GM23248 (cell line): ENCODE measurements at regions not wholly inside any gene's neighbourhood (a gene's known extent, or its start where the extent isn't known, plus 50 kb on each side); places are given as distances from the start of the nearest gene placed in this dataset.

Experiments
- EZH2 ChIP-seq: fragments of 200-600 bp; sonication (generic); IDR thresholded peaks from 2 replicates; pipeline ENCODE4 v1.6.1; 2018; ENCODE audit warnings: antibody characterized with exemption, mild to moderate bottlenecking; ENCODE audit not compliant: insufficient read depth, poor library complexity, severe bottlenecking
- EZH2phosphoT487 ChIP-seq: fragments of 200-600 bp; sonication (generic); IDR thresholded peaks from 2 replicates; pipeline ENCODE4 v1.6.1; 2018; ENCODE audit warnings: antibody characterized with exemption, moderate library complexity, mild to moderate bottlenecking, low read depth; ENCODE audit not compliant: insufficient read depth

GRCh38 chr20:22305381-22305780 lies 279.0 kb downstream of the FOXA2 start:
- TF ChIP-seq EZH2phosphoT487: no peak
- no peak for TF ChIP-seq EZH2
